Neural progenitor cell (in vitro differentiated cells): ENCODE measurements at regions not wholly inside any gene's neighbourhood (a gene's known extent, or its start where the extent isn't known, plus 50 kb on each side); places are given as distances from the start of the nearest gene placed in this dataset.

ENCODE experiments used
- DNase-seq: peaks from one replicate; pipeline ENCODE4 v3.0.0-alpha.2; 2016; ENCODE audit warnings: low spot score
- H2AFZ ChIP-seq: fragments of 200-600 bp; sonication (generic); replicated peaks from 2 replicates; pipeline ENCODE4 v1.6.1; 2016; ENCODE audit warnings: antibody characterized with exemption
- H3F3A ChIP-seq: fragments of 200-600 bp; sonication (generic); 2 replicates; pipeline ENCODE4 v1.6.1; 2016; ENCODE audit warnings: antibody characterized with exemption, low read depth
- H3K27ac ChIP-seq: fragments of 200-600 bp; sonication (generic); 2 replicates; pipeline ENCODE4 v1.5.1; 2016; ENCODE audit warnings: mild to moderate bottlenecking
- H3K27me3 ChIP-seq: fragments of 200-600 bp; sonication (generic); 2 replicates; pipeline ENCODE4 v1.6.1; 2016; ENCODE audit warnings: mild to moderate bottlenecking, moderate library complexity
- H3K36me3 ChIP-seq: fragments of 200-600 bp; sonication (generic); 2 replicates; pipeline ENCODE4 v1.5.1; 2016
- H3K4me1 ChIP-seq: fragments of 200-600 bp; sonication (generic); 2 replicates; pipeline ENCODE4 v1.6.1; 2016; ENCODE audit warnings: mixed run types
- H3K4me2 ChIP-seq: fragments of 200-600 bp; sonication (generic); 2 replicates; pipeline ENCODE4 v1.6.1; 2016
- H3K4me3 ChIP-seq: fragments of 200-600 bp; sonication (generic); 2 replicates; pipeline ENCODE4 v1.5.1; 2016
- H3K79me2 ChIP-seq: fragments of 200-600 bp; sonication (generic); 2 replicates; pipeline ENCODE4 v1.6.1; 2016; ENCODE audit warnings: low read depth
- H3K9ac ChIP-seq: fragments of 200-600 bp; sonication (generic); 2 replicates; pipeline ENCODE4 v1.6.1; 2016
- H3K9me3 ChIP-seq: fragments of 200-600 bp; sonication (generic); 2 replicates; pipeline ENCODE4 v1.5.1; 2016; ENCODE audit warnings: low read depth
- H4K20me1 ChIP-seq: fragments of 200-600 bp; sonication (generic); 2 replicates; pipeline ENCODE4 v1.6.1; 2016; ENCODE audit warnings: low read depth
- H3K27ac Mint-ChIP-seq: 3 replicates; pipeline ENCODE4 v1.8.0; 2021; ENCODE audit warnings: mixed read lengths
- H3K27me3 Mint-ChIP-seq: 2 replicates; pipeline ENCODE4 v1.8.0; 2022; ENCODE audit warnings: low read depth, mild to moderate bottlenecking, inconsistent platforms, moderate library complexity, mixed read lengths; ENCODE audit not compliant: insufficient read depth
- H3K36me3 Mint-ChIP-seq: 3 replicates; pipeline ENCODE4 v1.8.0; 2021; ENCODE audit warnings: mixed read lengths
- H3K4me1 Mint-ChIP-seq: 3 replicates; pipeline ENCODE4 v1.8.0; 2021; ENCODE audit warnings: mixed read lengths
- H3K4me3 Mint-ChIP-seq: 3 replicates; pipeline ENCODE4 v1.8.0; 2021; ENCODE audit warnings: mild to moderate bottlenecking, moderate library complexity, mixed read lengths
- H3K9me3 Mint-ChIP-seq: 3 replicates; pipeline ENCODE4 v1.8.0; 2020; ENCODE audit warnings: mixed read lengths
- CTCF ChIP-seq: fragments of 200-600 bp; sonication (generic); IDR thresholded peaks from 2 replicates; pipeline ENCODE4 v1.5.1; 2017; ENCODE audit warnings: antibody characterized with exemption, mild to moderate bottlenecking
- EZH2 ChIP-seq: fragments of 200-600 bp; sonication (generic); IDR thresholded peaks from 2 replicates; pipeline ENCODE4 v1.6.1; 2017; ENCODE audit warnings: antibody characterized with exemption, mild to moderate bottlenecking, moderate library complexity
- EZH2phosphoT487 ChIP-seq: fragments of 200-600 bp; sonication (generic); IDR thresholded peaks from 2 replicates; pipeline ENCODE4 v1.6.1; 2017; ENCODE audit warnings: antibody characterized with exemption

- Histone ChIP-seq H3K4me1 (peaks cover 50% of the 10 kb centered on the region), H3K27me3 (no peaks in the 10 kb centered on the region), H3K27ac (no peak overlapping the region), H2AFZ (no peak overlapping the region), H3K9me3 (no peaks in the 10 kb centered on the region), H3K79me2 (no peaks in the 10 kb centered on the region), H4K20me1 (peaks cover 6% of the 10 kb centered on the region), H3K4me3 (no peak overlapping the region), H3K36me3 (no peaks in the 10 kb centered on the region), H3K9ac (no peak overlapping the region), H3F3A (peaks cover 33% of the 10 kb centered on the region), H3K4me2 (no peak overlapping the region)
- H3K27ac Mint-ChIP-seq: peak overlapping the region; percentile 73
- peaks cover 78% of the 10 kb centered on the region for H3K4me1 Mint-ChIP-seq
- DNase-seq: peak; percentile 50
- TF ChIP-seq EZH2: no peak
- peak; percentile 62 for TF ChIP-seq CTCF
- H3K36me3 Mint-ChIP-seq: no peaks in the 10 kb centered on the region
- H3K27me3 Mint-ChIP-seq: peaks cover 10% of the 10 kb centered on the region
- no peaks in the 10 kb centered on the region for H3K9me3 Mint-ChIP-seq
- no peak overlapping the region for H3K4me3 Mint-ChIP-seq
Measured at GRCh38 chr2:216283038-216283900, 89.0 kb downstream of the MARCHF4 start.

GRCh38 chr2:216281876-216282275 is 90.4 kb downstream of the MARCHF4 start:
- no peak overlapping the region for H3K4me3 ChIP-seq
- H3K27ac Mint-ChIP-seq: peak overlapping the region; percentile 80
- H3K36me3 ChIP-seq: no peaks in the 10 kb centered on the region
- no peaks in the 10 kb centered on the region for H3K36me3 Mint-ChIP-seq
- no peaks in the 10 kb centered on the region for H3K9me3 Mint-ChIP-seq
- H3K4me1 Mint-ChIP-seq: peaks cover 71% of the 10 kb centered on the region
- no peak overlapping the region for H3K4me3 Mint-ChIP-seq
- H3K27me3 ChIP-seq: no peaks in the 10 kb centered on the region
- peak overlapping the region; percentile 63 for H3K4me2 ChIP-seq
- H3K27me3 Mint-ChIP-seq: peaks cover 10% of the 10 kb centered on the region
- no peak overlapping the region for H3K27ac ChIP-seq
- H4K20me1 ChIP-seq: peaks cover 3% of the 10 kb centered on the region
- peaks cover 38% of the 10 kb centered on the region for H3K4me1 ChIP-seq
- TF ChIP-seq EZH2phosphoT487: no peak
- TF ChIP-seq CTCF: no peak
- TF ChIP-seq EZH2: no peak
- no peaks in the 10 kb centered on the region for H3K79me2 ChIP-seq
- no peaks in the 10 kb centered on the region for H3K9me3 ChIP-seq
- H2AFZ ChIP-seq: no peak overlapping the region
- peaks cover 19% of the 10 kb centered on the region for H3F3A ChIP-seq
- no peak overlapping the region for H3K9ac ChIP-seq
- peak; percentile 39 for DNase-seq

- no peak overlapping the region for H3K9ac ChIP-seq
- DNase-seq: peak; percentile 19
- H3K4me2 ChIP-seq: peak overlapping the region; percentile 63
- no peak overlapping the region for H2AFZ ChIP-seq
- Mint-ChIP-seq H3K9me3 (no peaks in the 10 kb centered on the region), H3K4me3 (no peak overlapping the region), H3K27ac (peak overlapping the region; percentile 80), H3K4me1 (peaks cover 66% of the 10 kb centered on the region), H3K36me3 (no peaks in the 10 kb centered on the region), H3K27me3 (peaks cover 10% of the 10 kb centered on the region)
- H3K4me3 ChIP-seq: no peak overlapping the region
- peaks cover 33% of the 10 kb centered on the region for H3K4me1 ChIP-seq
- H3K27me3 ChIP-seq: no peaks in the 10 kb centered on the region
- no peaks in the 10 kb centered on the region for H3K9me3 ChIP-seq
- peaks cover 15% of the 10 kb centered on the region for H3F3A ChIP-seq
- no peak for TF ChIP-seq EZH2phosphoT487
- TF ChIP-seq CTCF: no peak
- TF ChIP-seq EZH2: no peak
- no peak overlapping the region for H3K27ac ChIP-seq
- H4K20me1 ChIP-seq: no peaks in the 10 kb centered on the region
- no peaks in the 10 kb centered on the region for H3K36me3 ChIP-seq
- H3K79me2 ChIP-seq: no peaks in the 10 kb centered on the region
Measured at GRCh38 chr2:216281316-216281715, 91.0 kb downstream of the MARCHF4 start.
